22Rv1 (cell line): ENCODE measurements at regions not wholly inside any gene's neighbourhood (a gene's known extent, or its start where the extent isn't known, plus 50 kb on each side); places are given as distances from the start of the nearest gene placed in this dataset.

Experiments used
- CTCF ChIP-seq: fragments of 450-650 bp; IDR thresholded peaks from 2 replicates; pipeline ENCODE4 v1.5.1; 2017; ENCODE audit warnings: mild to moderate bottlenecking
- ZFX ChIP-seq: fragments of 450-650 bp; IDR thresholded peaks from 2 replicates; pipeline ENCODE4 v1.6.1; 2017; ENCODE audit warnings: antibody characterized with exemption, borderline replicate concordance

GRCh38 chr5:87949676-87950631 is 318.7 kb downstream of the TMEM161B start:
- TF ChIP-seq CTCF (no peak), ZFX (no peak)
